DMS 273 (cell line): ENCODE measurements at regions not wholly inside any gene's neighbourhood (a gene's known extent, or its start where the extent isn't known, plus 50 kb on each side); places are given as distances from the start of the nearest gene placed in this dataset.

ENCODE experiments used
- DNase-seq: peaks from one replicate; lab custom pipeline; 2025; ENCODE audit not compliant: unreplicated experiment; lab: John Stamatoyannopoulos, UW

DNA sequence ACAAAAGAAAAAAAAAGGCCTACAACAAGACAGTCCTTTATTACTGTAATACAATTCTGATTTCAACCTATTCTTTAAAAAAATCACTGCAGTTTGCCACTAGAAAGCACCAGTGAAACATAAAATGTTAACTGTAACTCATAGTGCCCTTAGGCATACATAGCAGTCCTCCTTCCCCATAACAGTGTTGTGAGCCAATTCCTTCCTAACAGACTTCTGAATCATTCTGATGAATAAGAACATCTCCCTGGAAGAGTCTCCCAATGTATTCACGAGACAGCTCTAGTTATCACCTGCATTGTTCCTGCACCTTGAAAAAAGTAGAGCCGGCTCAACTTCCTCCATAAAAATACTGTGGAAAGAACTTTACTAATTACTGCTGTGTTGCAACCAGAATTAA is 213.6 kb upstream of the FSCB start:
- no peak for DNase-seq

DNA sequence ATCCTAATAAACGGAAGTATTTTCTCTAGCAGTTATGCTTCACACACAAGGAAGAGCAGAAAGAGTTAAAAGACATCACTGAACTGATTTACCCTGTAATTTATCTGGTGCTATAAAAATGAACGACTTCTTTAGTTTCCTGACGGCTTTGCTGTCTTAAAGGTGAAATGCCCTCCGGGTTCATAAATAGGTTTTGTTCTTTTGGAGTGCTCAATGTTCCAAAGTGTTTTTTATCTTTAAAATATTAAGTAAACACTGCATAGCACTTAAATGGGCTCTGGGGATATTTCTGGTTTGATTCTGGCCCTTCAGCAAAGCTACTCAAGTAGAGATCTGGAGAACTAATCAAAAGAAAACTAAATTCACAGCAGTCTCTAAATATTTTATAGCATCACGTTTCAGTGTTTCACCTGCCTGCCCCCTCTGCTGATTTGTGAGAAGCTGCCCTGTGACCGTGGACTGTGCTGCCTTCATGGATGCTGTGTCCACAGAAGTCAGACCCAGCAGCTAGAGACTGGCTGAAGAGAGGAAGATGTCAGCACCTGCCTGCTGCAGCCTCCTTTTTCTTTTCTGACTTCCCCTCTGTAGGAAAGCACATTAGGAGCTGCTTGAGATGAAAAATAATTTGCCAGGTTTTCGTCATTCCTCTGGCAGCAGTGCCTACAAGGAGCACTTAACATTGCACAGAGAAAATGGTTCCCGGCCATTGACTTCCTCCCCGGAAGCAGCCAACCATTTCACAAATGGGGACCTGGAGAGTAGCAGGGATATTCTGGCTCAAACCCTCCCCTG is 205.1 kb upstream of the FSCB start:
- DNase-seq = no peak

DNA sequence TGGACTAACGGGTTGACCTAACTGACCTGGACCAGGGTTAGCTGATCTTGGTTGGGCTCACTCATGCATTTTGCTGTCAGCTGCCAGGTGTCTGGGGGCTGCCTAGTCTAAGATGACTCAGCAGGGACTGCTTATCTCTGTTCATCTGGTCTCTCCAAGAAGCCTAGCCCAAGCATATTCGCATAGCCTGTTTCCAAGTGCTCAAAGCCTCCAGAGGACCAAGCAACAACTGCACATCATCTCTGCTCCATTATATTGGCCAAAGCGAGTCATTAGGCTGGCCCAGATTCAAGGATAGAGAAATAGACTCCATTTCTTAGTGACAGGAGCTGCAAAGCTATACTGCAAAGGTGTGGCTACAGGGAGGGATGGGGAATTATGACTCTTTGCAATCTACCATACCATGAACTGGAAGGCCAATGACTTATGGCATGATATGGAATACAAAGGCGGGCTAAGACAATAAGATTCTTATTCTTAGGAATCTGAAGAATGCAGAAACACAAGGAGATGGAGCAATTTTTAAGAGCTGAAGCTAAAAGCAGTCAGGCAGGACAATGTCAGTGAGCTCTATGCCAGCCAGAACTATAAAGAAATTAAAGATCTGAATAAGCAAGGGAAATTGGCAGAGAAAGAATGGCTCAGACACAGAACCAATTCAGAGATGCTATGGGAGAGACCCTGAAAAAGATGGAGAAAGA is 194.6 kb upstream of the FSCB start:
- peak; percentile 11 for DNase-seq

DNA sequence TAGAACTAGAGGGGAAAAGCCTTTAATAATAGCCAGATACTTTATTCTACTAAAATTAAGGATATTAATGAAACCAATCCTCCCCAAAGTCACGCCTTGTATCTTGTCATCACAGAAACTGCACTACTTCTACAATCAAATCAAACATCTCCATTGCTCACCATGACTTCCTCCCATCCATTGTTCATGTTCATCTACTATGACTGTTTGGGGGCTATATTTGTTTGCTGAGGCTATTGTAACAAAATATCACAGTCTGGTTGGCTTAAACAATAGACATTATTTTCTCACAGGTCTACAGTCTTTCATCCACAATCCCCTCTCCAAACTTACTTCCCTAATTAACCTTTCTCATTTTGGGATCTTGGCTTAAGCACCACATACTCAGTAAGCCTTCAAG is 193.6 kb upstream of the FSCB start:
- DNase-seq = no peak

DNA sequence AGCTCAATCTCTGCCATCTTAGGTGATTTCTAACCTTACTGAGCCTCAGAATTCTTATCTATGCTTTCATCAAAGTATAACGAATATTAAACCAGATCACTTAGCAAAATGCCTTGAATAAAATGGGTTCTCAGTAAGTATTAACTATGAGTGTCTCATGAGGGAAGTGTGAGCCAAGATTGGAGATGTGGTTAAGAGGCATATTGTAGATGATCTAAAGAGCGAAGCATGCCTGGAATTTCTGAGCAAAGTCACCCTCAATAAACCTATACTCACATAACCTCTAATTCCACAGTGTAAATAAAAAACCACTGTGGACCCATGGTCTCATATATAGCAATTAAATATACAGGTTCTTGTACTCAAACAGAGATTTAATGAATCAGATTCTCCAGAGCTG is 193.1 kb upstream of the FSCB start:
- DNase-seq = no peak

DNA sequence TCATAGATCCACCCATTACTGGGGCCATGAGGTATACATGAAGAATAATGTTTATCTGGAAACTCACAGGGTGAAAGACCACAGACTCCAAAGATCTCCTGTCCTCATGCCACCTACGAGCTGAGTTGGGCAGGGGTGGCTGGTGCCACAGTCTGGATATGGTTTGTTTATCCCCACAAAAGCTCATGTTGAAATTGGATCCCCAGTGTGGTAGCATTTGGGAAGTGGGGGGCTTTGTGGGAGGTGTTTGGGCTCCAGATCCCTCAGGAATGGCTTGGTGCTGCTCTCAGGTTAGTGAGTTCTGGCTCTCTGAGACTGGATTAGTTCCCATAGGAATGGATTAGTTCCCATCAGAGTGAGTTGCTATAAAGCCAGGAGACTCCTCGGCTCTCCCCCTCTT is 192.3 kb upstream of the FSCB start:
- no peak for DNase-seq

DNA sequence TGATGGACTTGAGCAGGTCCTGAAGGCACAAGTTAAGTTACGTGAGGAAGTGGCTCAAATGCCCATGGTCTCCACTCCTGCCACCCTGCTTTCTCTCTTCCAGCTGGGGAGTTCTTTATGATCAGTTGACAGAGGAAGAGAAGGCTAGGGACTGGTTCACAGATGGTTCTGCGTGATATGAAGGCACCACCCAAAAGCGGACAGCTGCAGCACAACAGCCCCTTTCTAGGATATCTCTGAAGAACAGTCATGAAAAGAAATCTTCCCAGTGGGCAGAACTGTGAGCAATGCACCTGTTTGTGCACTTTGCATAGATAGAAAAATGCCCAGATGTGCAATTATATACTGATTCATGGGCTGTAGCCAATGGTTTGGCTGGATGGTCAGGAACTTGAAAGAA is 162.4 kb upstream of the FSCB start:
- DNase-seq = no peak

DNA sequence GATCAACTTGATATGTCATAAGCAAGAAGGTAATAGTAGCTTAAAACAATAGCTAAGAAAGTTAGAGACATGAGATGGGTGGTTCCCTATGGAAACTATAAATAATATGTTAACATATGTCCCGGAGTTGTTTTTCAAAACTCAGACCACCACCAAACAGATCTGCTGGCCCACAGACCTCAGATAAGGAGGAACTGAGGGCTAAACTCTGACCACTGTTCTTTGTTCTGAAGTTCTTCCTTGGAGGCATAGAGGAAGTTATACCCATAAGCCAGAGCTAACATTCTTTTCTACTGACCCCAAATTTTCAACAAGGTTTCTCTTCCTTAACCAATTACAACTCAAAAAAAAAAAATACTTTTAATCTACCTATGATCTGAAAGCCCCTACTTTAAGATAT is 156.1 kb upstream of the FSCB start:
- no peak for DNase-seq

DNA sequence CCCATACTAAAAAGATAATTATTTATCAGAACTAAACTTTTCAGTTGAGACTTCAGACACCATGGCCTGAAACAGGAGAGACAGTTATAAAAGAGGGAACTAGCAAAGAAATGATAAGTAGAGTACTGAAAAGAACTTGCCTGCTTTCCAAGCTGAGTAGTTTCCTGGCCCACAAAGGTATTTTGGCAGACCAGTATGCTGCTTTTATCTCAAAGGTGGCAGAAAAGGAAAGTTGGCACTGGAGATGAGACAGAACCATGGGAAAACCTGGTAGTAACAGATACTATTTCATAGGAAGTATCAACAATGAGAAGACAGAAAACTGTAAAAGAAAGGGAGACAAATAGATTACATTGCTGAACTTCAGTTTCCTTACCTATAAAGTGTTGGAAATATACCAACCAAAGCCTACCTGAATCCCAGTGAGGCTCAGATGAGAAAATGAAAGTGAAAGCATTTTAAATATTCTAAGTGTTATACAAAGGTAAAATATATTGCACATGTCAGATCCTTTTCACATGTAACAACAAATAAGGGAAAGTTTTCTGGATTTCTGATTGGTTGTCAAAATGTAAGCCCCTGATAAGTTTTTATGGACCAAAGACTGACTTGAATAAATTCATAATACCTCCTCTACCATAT is 155.3 kb upstream of the FSCB start:
- DNase-seq = no peak

DNA sequence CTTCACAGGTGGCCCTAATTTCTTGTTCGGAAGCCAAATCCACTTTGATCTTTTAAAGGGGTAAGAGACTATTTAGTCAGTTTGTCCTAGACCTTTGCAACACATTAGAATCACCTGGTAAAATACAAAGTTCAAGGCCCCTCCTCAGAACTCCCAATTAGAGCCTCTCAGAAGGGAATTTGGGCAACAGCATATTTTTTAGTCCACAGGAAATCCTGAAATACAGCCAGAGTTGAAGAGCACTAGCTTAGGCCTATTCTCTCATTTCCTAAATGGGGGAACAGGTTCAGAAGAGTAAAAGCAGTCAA is 151.3 kb upstream of the FSCB start:
- DNase-seq = no peak

DNA sequence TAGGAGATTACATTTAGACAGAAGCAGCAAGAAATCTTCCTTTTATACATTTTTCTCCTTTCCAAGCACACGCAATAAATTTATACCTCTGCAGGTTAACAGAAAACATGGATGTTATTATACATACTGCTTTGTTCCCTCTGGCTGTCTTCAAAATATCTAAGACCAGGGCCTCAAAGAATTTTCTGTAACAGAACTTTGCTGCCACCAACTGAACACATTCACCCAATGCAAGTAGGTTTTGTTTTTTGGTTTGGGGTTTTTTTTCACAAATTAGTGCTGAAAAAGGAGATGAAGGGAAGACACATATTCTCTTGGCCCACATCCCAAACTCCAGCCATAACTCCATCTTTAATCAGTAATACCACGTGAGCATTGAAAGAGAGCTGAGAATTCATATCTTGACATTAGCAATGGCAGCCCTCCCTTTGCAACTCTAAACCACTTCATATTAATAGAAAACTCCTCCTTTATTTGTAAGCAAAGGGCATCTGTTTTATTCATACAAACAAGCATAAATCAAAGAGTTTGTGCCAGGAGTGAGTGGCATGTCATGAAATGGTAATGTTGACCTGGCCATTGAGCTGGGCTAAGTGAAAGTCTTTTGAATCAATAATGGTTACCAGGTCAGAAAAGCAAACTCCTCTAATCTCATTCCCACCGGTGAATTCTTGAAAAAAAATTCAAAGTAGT is 150.8 kb upstream of the FSCB start:
- DNase-seq = peak; percentile 54

DNA sequence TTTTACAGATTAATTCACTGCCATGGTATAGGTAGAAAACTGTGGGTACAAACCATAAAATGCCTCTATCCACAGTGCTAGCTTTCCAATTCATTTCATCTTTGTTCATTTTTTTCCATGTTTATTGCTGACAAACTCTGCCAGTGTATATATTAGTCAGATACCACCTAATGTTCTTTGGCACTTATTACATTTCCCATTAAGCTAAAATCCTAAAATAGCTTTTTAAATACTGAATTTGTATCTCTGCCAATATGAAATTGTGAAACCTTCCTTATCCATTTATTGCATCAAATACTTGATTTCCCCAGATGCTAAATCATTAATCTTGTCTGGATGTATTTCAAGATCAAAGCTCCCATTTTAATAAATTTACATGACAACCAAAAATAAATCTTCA is 150.1 kb upstream of the FSCB start:
- no peak for DNase-seq

DNA sequence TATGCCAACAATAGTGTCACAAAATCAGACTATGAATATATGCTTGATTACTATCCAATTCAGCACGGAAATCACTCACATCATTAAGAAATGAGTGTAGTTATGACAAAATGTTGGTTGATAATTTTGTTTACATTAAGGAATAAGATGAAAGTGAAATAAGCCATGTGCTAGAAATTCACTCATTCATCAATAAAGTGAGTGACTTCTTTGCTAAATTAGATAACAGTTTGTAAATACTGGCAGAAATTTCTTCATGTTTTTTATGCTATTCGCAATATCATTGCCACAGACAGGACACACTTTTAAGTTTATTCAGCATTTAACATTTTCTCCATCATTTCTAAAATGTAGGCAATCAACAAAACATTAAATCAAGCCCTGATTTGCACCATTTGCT is 147.5 kb upstream of the FSCB start:
- no peak for DNase-seq

DNA sequence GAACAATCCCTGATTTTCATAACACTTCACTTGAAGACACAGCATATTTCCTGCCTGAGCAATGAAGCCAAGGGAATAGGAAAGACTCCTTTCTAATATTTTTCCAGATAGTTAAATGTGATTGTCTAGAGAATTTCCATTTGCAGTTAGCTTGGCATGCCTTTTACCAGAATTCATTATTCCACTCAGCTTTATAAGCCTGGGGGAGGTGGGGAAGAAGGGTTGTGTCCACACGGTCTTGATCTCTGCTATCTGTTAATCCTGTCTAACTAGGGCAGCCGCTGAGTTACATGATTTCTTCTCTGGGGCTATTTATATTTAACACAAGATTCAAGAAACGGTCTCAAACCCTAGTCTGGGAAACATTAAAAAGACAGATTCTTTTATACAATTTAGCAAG is 146.6 kb upstream of the FSCB start:
- DNase-seq = no peak

DNA sequence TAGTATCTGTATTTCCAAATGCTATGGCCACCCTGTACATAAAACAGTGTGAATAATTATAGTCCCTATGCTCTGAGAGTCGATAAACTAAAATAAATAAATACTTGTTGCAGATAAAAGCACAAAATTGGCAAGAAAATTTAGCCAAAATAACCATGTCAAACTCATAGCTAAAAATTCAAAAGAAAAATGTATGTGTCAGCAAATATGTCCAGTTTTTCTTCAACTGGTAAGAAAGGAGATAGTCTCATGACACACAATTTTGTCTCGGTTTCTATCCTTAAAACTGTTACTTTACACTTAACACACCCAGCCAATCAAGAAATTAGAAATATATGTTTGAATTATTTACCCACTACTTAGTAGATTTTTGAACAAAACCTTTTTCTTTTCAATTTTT is 145.6 kb upstream of the FSCB start:
- DNase-seq = no peak

DNA sequence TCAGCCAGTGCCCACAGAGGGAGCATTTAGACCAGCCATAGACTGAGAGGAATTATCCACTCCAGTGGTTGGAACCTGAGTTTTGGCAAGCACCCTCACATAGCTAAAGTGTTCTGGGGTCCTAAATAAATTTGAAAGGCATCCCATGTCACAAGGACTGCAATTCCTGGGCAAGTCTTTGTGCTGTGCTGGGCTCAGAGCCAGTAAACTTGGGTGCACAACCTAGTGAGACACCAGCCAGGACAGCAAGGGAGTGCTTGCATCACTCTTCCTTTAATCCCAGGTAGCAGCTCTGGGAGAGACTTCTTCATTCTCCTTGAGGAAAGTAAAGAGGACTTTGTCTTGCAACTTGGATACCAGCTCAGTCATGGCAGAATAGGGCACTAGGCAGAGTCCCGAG is 142.0 kb upstream of the FSCB start:
- no peak for DNase-seq

DNA sequence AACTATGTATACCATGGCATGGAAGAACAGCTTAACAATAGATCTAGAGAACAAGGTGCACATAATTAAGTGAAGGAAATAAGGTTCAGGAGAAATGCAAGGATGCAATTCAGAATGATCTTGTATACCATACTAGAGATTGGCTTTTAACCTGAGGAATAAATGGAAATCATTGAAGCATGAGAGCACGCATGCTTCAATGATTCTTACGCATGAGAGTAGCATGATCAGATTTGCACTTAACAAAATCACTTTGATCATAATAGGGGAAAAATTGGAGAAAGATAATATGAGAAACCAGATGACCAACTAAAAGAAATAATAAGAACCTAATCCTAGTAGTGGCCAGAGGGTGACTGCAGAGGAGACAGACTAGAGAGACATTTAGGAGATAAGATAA is 133.3 kb upstream of the FSCB start:
- no peak for DNase-seq

DNA sequence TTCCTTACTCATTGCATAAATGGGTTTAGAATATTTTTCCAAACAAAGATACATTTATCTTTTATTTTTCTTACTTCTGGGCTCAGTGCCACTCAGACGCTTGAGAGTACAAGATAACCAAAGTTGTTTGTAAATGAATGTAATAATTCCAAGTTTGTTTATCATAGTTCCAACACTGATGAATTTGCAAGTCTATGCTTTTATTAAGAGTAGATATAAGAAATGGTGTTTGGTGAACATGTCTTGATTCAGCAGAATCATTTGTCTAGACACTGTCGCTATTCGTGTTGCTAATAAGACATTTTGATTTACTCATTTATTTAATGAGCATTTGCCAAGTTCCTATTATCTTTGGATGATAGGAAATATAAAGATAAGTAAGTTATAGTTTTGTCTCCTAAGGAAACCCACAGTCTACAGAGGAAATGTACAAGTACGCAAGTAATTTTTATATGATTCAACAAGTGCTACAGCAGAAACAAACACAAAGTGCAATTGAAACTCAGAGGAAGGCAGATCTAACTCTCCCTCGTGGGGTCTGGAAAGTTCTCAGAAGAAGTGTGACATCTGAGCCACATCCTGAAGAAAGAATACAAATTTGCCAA is 132.8 kb upstream of the FSCB start:
- no peak for DNase-seq

DNA sequence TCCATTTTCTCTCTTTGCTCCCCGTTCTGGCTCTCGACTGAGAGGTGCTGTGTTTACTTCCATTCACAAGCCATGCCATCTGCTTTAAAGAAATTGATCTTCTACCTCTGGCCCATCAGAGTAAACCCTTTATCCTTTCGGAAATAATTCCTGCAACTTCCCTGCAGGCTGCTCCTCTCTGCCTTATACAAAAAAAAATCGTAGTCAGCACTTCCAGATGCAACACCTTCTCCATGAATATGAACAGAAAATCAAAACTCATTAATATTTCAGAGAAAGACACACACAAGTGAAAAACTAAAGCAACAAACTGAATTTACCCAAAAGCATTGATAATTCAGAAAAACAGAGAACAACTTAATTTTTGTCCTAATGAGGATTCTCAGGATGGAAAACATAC is 127.6 kb upstream of the FSCB start:
- DNase-seq = no peak

DNA sequence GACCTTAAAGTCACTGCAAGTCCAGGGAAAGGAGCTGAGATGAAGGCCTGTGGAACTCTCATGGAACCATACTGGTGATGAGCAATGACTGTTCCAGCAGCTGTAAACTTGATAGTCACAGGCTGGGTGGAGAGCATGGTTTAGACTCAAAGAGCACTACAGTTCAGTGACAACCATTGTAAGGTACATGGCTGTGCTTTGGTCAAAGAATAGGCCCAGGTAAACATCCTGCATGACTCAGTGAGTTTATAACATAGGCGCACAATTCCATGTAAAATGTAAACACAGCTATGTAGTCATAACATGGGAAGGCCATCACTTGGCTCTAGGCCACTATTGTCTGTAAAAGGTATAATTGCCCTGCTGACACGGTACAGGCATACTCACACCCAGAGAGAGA is 119.3 kb upstream of the FSCB start:
- no peak for DNase-seq

DNA sequence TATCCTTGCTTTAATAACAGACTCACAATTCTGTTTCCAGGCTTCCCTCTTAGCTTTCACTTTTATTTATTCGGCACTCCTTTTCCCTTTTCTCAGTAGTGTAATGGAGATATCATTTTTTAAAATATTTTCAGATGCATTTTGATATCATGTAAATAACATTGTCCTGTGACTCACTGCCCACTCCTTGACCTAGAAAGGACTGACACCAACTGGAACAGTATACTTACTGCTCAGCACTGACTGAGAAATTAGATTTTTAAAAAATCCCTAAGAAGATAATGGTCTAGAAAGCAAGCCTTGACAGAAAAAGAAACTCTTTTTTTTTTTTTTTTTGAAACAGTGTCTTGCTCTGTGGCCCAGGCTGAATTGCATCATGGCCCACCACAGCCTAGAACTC is 118.0 kb upstream of the FSCB start:
- DNase-seq = no peak
